ENCODE measurements at regions not wholly inside any gene's neighbourhood (a gene's known extent, or its start where the extent isn't known, plus 50 kb on each side); places are given as distances from the start of the nearest gene placed in this dataset.

DNA sequence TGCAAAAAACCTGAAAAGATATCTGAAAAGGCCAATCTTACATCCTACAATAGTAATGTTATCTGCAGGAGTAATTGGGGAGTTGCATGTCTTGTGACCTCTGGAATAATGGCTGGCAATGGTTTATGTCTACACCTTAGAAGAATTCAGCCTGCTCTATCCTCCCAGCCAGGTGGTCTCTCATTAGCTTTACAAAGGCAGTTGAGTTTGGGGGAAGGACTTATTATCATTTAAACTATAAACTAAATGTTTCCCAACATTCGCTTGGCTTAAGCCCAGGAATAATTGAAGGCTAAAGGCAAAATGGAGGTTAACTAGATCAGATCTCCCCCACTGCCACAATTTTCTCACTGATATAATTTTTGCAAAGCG, 158.4 kb upstream of the SFSWAP start:
- peaks cover 0 to 24% (median 0%) of the 10 kb centered on the region in 3 donors for H3K27me3 ChIP-seq
- H3K4me1 ChIP-seq = no peaks in the 10 kb centered on the region
- H3K27ac ChIP-seq = no peak overlapping the region
- H3K36me3 ChIP-seq = no peaks in the 10 kb centered on the region
- no peak overlapping the region for H3K4me3 ChIP-seq
- WGBS, 2 donors = 84 to 89% methylated on average over 2 of the region's 2 CpGs
- no peak for DNase-seq
- no peaks in the 10 kb centered on the region for H3K9me3 ChIP-seq
- TF ChIP-seq, protein P1, sequence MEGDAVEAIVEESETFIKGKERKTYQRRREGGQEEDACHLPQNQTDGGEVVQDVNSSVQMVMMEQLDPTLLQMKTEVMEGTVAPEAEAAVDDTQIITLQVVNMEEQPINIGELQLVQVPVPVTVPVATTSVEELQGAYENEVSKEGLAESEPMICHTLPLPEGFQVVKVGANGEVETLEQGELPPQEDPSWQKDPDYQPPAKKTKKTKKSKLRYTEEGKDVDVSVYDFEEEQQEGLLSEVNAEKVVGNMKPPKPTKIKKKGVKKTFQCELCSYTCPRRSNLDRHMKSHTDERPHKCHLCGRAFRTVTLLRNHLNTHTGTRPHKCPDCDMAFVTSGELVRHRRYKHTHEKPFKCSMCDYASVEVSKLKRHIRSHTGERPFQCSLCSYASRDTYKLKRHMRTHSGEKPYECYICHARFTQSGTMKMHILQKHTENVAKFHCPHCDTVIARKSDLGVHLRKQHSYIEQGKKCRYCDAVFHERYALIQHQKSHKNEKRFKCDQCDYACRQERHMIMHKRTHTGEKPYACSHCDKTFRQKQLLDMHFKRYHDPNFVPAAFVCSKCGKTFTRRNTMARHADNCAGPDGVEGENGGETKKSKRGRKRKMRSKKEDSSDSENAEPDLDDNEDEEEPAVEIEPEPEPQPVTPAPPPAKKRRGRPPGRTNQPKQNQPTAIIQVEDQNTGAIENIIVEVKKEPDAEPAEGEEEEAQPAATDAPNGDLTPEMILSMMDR (IDR thresholded peaks at IDR 0.05) = no peak
- no peak for TF ChIP-seq EP300 (IDR thresholded peaks at IDR 0.05)
- no peak for TF ChIP-seq POLR2A (IDR thresholded peaks at IDR 0.05)
- no peak for TF ChIP-seq POLR2AphosphoS5 (IDR thresholded peaks at IDR 0.05)
- intact Hi-C loops (cut with DNase I) = no loop called here

DNA sequence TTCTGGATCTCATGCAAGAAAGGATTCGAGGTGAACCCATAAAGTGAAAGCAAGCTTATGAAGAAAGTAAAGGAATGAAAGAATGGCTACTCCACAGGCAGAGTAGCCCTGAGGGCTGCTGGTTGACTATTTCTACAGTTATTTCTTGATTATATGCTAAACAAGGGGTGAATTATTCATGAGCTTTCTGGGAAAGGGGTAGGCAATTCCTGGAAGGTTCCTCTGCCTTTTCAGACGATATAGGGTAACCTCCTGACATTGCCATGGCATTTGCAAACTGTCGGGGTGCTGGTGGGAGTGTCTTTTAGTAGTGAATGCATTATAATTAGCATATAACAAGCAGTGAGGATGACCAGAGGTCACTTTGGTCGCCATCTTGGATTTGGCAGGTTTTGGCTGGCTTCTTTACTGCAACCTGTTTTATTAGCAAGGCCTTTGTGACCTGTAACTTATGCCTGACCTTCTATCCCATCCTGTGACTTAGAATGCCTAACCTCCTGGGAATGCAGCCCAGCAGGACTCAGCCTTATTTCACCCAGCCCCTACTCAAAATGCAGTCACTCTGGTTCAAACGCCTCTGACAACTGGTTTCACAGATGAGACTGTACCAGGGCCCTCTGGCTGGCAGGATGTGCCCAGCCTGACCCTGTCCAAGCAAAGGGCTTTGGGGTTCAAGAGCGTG, 157.7 kb upstream of the SFSWAP start:
- H3K36me3 ChIP-seq = no peaks in the 10 kb centered on the region
- H3K27ac ChIP-seq = no peak overlapping the region
- H3K27me3 ChIP-seq = peaks cover 0 to 19% (median 0%) of the 10 kb centered on the region in 3 donors
- WGBS, 2 donors = 64 to 82% methylated on average over 6 of the region's 6 CpGs
- intact Hi-C loops (cut with DNase I) = no loop called here
- no peak overlapping the region for H3K4me3 ChIP-seq
- H3K4me1 ChIP-seq = no peaks in the 10 kb centered on the region
- no peak for TF ChIP-seq POLR2AphosphoS5 (IDR thresholded peaks at IDR 0.05)
- TF ChIP-seq EP300 (IDR thresholded peaks at IDR 0.05) = no peak
- TF ChIP-seq, protein P1 (IDR thresholded peaks at IDR 0.05) = no peak
- TF ChIP-seq POLR2A (IDR thresholded peaks at IDR 0.05) = no peak
- no peaks in the 10 kb centered on the region for H3K9me3 ChIP-seq
- no peak for DNase-seq

DNA sequence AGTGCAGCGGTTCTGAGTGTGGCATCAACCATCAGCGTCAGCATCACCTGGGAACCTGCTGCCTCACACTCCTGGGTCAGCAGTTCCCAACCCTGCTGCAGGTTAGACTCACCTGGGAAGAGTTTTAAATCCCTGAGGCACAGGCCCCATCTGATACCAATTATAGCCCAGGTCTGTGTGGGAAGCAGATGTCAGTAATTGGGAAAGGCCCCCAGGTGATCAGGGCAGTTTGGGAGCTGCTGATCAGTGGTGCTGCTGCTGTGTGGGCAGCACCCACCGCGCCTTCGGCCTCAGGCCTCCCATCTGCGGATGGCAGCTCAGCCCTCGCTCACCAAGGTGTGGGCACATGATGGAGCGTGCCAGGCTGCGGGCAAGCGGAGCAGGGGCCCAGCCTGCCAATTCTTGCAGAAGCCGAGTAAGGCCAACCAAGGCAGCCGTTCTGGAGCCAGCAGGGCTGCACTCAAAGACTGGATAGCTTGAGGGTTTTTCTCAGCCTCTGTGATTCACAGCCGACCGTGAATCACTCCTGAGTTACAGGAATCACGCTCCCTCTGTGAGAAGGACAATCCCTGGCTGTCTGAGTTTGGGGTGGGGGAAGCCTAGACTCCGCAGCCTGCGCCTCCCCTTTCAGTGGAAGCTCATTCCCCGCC, 155.6 kb upstream of the SFSWAP start:
- 82 to 87% methylated on average over 18 of the region's 18 CpGs for WGBS, 2 donors
- intact Hi-C loops (cut with DNase I) = no loop called here
- Histone ChIP-seq H3K27me3 (peaks cover 0 to 17% (median 0%) of the 10 kb centered on the region in 3 donors), H3K9me3 (no peaks in the 10 kb centered on the region), H3K4me3 (no peak overlapping the region), H3K4me1 (no peaks in the 10 kb centered on the region), H3K36me3 (no peaks in the 10 kb centered on the region), H3K27ac (no peak overlapping the region)
- TF ChIP-seq, protein P1 (IDR thresholded peaks at IDR 0.05) = no peak
- TF ChIP-seq POLR2AphosphoS5 (IDR thresholded peaks at IDR 0.05) (no peak), EP300 (IDR thresholded peaks at IDR 0.05) (no peak), POLR2A (IDR thresholded peaks at IDR 0.05) (no peak)
- DNase-seq = no peak

DNA sequence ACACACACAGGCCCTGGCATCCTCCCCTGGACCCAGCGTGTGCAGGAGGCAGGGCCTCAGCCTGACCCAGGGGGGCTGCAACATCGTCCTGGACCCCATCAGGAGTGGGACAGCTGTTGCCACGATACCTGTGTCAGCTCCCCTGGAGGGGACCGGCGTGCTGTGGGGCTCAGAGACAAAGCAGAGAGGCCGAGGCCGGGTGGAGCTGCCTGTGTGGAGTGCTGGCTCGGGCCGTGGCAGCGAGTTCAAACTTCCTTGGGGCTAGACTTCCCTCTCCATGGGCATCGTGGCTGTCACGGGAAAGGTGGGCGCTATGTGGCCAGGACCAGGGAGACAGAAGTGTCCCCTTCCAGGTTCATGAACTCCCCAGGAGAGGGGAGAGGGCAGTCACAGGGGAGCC, 155.0 kb upstream of the SFSWAP start:
- H3K4me3 ChIP-seq = no peak overlapping the region
- TF ChIP-seq EP300 (IDR thresholded peaks at IDR 0.05) (no peak), POLR2AphosphoS5 (IDR thresholded peaks at IDR 0.05) (no peak), POLR2A (IDR thresholded peaks at IDR 0.05) (no peak)
- TF ChIP-seq, protein P1 (IDR thresholded peaks at IDR 0.05) = no peak
- no peaks in the 10 kb centered on the region for H3K4me1 ChIP-seq
- peaks cover 0 to 17% (median 0%) of the 10 kb centered on the region in 3 donors for H3K27me3 ChIP-seq
- intact Hi-C loops (cut with DNase I) = no loop called here
- no peaks in the 10 kb centered on the region for H3K9me3 ChIP-seq
- DNase-seq = no peak
- H3K27ac ChIP-seq = no peak overlapping the region
- WGBS, 2 donors = 69 to 81% methylated on average over 13 of the region's 13 CpGs
- no peaks in the 10 kb centered on the region for H3K36me3 ChIP-seq
